GM06990 (cell line): ENCODE measurements at regions not wholly inside any gene's neighbourhood (a gene's known extent, or its start where the extent isn't known, plus 50 kb on each side); places are given as distances from the start of the nearest gene placed in this dataset.

Source experiments
- DNase-seq: peaks from one replicate; pipeline ENCODE4 v3.0.0-alpha.2; 2011; ENCODE audit not compliant: insufficient read length; ENCODE audit errors: extremely low read depth
- H3K27me3 ChIP-seq: replicated peaks from 2 replicates; pipeline ENCODE4 v1.6.0; 2011; ENCODE audit warnings: low read length; ENCODE audit not compliant: control insufficient read depth, insufficient read depth
- H3K36me3 ChIP-seq: 2 replicates; pipeline ENCODE4 v1.5.1; 2011; ENCODE audit warnings: low read length; ENCODE audit not compliant: control insufficient read depth, insufficient read depth
- H3K4me3 ChIP-seq: replicated peaks from 2 replicates; pipeline ENCODE4 v1.5.1; 2011; ENCODE audit warnings: low read depth, mild to moderate bottlenecking, control low read depth, low read length
- TF ChIP-seq, protein P1 (sequence below): IDR thresholded peaks from 2 replicates; pipeline ENCODE4 v1.5.1; 2011; ENCODE audit warnings: low read length, control low read depth, mild to moderate bottlenecking, inconsistent platforms; ENCODE audit not compliant: insufficient read depth, poor library complexity, severe bottlenecking

DNA sequence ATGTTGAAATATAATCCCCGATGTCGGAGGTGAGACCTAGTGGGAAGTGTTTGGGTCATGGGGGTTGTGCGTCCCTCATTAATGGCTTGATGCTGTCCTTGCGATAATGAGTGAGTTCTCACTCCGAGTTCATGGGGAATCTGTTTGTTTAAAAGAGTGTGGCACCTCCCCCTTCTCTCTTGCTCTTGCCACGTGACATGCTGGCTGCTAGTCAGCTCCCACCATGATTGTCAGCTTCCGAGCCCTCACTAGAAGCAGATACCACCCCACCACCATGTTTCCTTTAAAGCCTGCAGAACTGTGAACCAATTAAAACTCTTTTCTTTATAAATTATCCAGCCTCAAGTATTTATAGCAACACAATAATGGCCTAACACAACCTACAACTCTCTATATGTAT is 166.3 kb upstream of the MBNL1 start:
- TF ChIP-seq, protein P1, sequence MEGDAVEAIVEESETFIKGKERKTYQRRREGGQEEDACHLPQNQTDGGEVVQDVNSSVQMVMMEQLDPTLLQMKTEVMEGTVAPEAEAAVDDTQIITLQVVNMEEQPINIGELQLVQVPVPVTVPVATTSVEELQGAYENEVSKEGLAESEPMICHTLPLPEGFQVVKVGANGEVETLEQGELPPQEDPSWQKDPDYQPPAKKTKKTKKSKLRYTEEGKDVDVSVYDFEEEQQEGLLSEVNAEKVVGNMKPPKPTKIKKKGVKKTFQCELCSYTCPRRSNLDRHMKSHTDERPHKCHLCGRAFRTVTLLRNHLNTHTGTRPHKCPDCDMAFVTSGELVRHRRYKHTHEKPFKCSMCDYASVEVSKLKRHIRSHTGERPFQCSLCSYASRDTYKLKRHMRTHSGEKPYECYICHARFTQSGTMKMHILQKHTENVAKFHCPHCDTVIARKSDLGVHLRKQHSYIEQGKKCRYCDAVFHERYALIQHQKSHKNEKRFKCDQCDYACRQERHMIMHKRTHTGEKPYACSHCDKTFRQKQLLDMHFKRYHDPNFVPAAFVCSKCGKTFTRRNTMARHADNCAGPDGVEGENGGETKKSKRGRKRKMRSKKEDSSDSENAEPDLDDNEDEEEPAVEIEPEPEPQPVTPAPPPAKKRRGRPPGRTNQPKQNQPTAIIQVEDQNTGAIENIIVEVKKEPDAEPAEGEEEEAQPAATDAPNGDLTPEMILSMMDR: no peak
- Histone ChIP-seq H3K27me3 (no peaks in the 10 kb centered on the region), H3K36me3 (no peaks in the 10 kb centered on the region), H3K4me3 (no peak overlapping the region)
- no peak for DNase-seq

DNA sequence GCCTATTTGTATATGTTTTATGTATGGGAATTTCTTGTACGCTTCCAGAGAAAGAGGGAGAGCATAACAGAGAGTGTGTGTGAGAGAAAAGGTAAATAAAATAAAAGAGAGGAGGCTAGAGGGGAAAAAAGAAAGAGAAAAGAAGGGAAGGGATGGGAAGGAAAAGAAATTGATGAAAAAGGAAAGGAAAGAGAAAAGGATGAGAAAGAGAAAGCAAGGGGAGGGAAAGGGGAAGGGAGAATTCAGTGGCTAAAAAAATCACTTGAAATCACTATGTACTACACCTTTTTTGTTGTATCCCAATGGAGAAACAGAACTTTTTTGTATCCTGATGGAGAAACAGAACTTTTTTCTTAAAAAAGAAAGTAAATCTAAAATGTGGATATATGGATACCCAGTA is 165.5 kb upstream of the MBNL1 start:
- Histone ChIP-seq H3K4me3 (no peak overlapping the region), H3K27me3 (no peaks in the 10 kb centered on the region), H3K36me3 (no peaks in the 10 kb centered on the region)
- TF ChIP-seq, protein P1: no peak
- DNase-seq: no peak

DNA sequence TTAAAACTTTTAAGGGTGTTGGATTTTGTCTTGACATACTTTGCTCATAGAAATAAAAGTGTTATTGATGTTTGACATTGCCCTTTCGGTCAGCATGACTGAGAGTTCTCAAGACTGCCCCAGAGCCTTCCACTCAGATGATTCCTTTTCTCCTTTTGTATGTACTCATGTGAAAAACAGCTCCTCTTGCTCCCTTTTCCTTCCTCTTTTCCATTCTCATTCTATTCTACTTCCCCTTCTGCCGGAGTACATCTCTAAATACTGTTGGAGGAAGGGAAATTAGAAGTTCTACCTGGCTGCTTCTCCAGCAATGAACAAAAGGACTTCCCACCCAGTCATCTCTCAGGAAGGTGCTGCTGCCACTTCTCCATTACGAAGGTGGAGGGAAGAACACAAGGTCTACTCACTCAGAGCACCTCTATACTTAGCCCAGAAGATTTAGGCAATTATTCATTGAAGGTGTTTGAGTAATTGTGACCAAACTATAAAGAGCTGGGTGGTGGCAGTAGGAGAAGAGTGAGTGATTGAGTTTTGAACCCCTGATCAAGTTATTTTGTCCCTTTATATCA is 163.8 kb upstream of the MBNL1 start:
- DNase-seq: no peak
- Histone ChIP-seq H3K27me3 (no peaks in the 10 kb centered on the region), H3K36me3 (no peaks in the 10 kb centered on the region), H3K4me3 (no peak overlapping the region)
- TF ChIP-seq, protein P1: no peak

DNA sequence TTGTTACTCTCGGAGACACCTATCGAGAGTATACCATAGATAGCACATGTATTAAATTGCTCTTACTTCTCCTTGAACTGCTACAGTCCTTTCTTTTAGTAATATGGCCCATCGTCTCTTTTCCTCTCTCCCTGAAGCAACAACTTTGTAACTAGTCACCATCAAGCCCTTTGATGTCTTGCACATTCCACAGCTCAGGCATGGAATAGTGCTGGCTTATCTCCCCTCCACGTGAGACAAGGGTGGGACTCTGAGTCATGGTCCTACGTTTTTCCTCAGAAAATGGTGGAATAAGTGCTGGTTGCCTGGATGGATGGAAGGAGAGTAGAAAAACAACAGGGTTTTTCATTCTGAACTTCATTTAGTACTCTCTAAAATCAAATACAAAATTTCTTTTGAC is 163.3 kb upstream of the MBNL1 start:
- TF ChIP-seq, protein P1: no peak
- Histone ChIP-seq H3K27me3 (no peaks in the 10 kb centered on the region), H3K4me3 (no peak overlapping the region), H3K36me3 (no peaks in the 10 kb centered on the region)
- no peak for DNase-seq

DNA sequence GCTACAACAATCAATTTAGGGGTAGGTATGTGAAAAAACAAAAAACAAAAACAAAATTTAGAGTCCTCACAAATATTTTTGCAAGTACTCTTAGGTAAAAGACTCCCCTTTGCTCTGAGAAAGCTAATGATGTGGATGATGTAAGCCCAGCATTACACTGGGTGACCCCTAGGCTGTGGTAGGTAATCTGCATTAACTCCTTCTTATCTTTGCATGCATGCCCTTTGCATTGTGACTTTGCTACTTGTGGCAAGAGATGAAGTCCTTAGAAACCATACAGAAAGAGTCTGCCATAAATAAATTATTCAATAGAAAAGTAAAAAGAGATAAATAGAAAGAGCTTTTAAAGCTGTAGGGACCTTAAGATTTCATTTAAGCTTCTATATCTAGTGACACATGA is 159.7 kb upstream of the MBNL1 start:
- TF ChIP-seq, protein P1: no peak
- H3K27me3 ChIP-seq: no peaks in the 10 kb centered on the region
- DNase-seq: no peak

DNA sequence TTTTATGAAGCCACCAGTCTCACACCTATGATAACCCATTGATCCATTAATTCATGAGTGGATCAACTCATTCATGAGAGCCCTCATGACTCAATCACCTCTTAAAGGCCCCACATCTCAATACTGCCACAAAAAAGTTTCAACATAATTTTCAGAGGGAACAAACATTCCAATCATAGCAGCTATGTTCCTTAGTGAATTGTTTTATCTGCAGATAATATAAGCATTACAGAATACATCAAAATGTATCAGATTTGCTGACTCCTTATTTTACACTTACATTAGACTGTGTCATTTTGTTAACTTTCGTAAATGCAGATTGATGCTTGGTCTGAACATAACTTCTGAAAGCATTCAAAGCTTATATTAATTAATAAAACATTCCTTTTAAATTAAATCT is 155.3 kb upstream of the MBNL1 start:
- TF ChIP-seq, protein P1: no peak

More for the DNA sequence above, 159.7 kb upstream of the MBNL1 start:
- Histone ChIP-seq H3K36me3 (no peaks in the 10 kb centered on the region), H3K4me3 (no peak overlapping the region)

More for the DNA sequence above, 155.3 kb upstream of the MBNL1 start:
- DNase-seq: no peak
- no peaks in the 10 kb centered on the region for H3K27me3 ChIP-seq
- no peak overlapping the region for H3K4me3 ChIP-seq
- H3K36me3 ChIP-seq: no peaks in the 10 kb centered on the region
